CD14-positive monocyte (primary cell): ENCODE measurements at regions not wholly inside any gene's neighbourhood (a gene's known extent, or its start where the extent isn't known, plus 50 kb on each side); places are given as distances from the start of the nearest gene placed in this dataset.

Experiments used
- DNase-seq, 3 donors: peaks; one replicate each; pipeline ENCODE4 v3.0.0-alpha.2; 2011 to 2022
- H2AFZ ChIP-seq: 2 replicates; pipeline ENCODE4 v1.6.0; 2012; ENCODE audit warnings: mild to moderate bottlenecking, low read depth, low read length, inconsistent platforms; ENCODE audit not compliant: insufficient read depth, poor library complexity, severe bottlenecking
- H3K27ac ChIP-seq, 2 donors: 1 replicate in 1 of 2; 2 replicates in 1 of 2; pipeline ENCODE4 v1.5.1; 2012 to 2013; ENCODE audit warnings: low read length in 2 of 2, control low read depth in 1 of 2, inconsistent platforms in 1 of 2, low read depth in 1 of 2, mild to moderate bottlenecking in 1 of 2
- H3K27me3 ChIP-seq, 2 donors: one replicate each; pipeline versions ENCODE4 v1.6.0 to v1.6.1; 2011 to 2013; ENCODE audit warnings: low read length in 2 of 2; ENCODE audit not compliant: control insufficient read depth in 2 of 2, insufficient read depth in 2 of 2
- H3K36me3 ChIP-seq, 2 donors: replicated peaks in 1 of 2; 1 replicate in 1 of 2; 2 replicates in 1 of 2; pipeline versions ENCODE4 v1.5.1 to v1.6.1; 2012 to 2013; ENCODE audit warnings: low read length in 2 of 2, control low read depth in 1 of 2, inconsistent platforms in 1 of 2, mild to moderate bottlenecking in 1 of 2; ENCODE audit not compliant: insufficient read depth in 2 of 2, control insufficient read depth in 1 of 2
- H3K4me1 ChIP-seq, 2 donors: 1 replicate in 1 of 2; 2 replicates in 1 of 2; pipeline versions ENCODE4 v1.5.1 to v1.6.1; 2012 to 2013; ENCODE audit warnings: low read length in 2 of 2, control low read depth in 1 of 2, inconsistent platforms in 1 of 2, mild to moderate bottlenecking in 1 of 2, moderate library complexity in 1 of 2; ENCODE audit not compliant: insufficient read depth in 2 of 2, control insufficient read depth in 1 of 2
- H3K4me2 ChIP-seq: replicated peaks from 2 replicates; pipeline ENCODE3; 2012; ENCODE audit warnings: low read length, moderate library complexity, mild to moderate bottlenecking; ENCODE audit not compliant: poor library complexity, severe bottlenecking; ENCODE audit errors: extremely low read depth
- H3K4me3 ChIP-seq, 3 experiments: fragments of 200-600 bp in 1 of 3; sonication (generic) in 1 of 3; replicated peaks in 1 of 3; 1 replicate in 2 of 3; 2 replicates in 1 of 3; pipeline ENCODE4 v1.5.1; 2011 to 2013; ENCODE audit warnings: low read length in 3 of 3, mild to moderate bottlenecking in 3 of 3, control low read depth in 2 of 3, low read depth in 2 of 3, inconsistent platforms in 1 of 3, moderate library complexity in 1 of 3
- H3K79me2 ChIP-seq: 2 replicates; pipeline ENCODE4 v1.6.0; 2012; ENCODE audit warnings: mild to moderate bottlenecking, control low read depth, inconsistent platforms, low read length, moderate library complexity; ENCODE audit not compliant: insufficient read depth
- H3K9ac ChIP-seq: 2 replicates; pipeline ENCODE4 v1.6.0; 2017; ENCODE audit warnings: low read length, mild to moderate bottlenecking; ENCODE audit not compliant: insufficient read depth, poor library complexity, severe bottlenecking
- H3K9me3 ChIP-seq, 2 donors: replicated peaks in 1 of 2; 1 replicate in 1 of 2; 2 replicates in 1 of 2; pipeline versions ENCODE4 v1.5.1 to v1.6.1; 2012 to 2013; ENCODE audit warnings: low read length in 2 of 2, control low read depth in 1 of 2; ENCODE audit not compliant: control insufficient read depth in 1 of 2, insufficient read depth in 1 of 2
- H4K20me1 ChIP-seq: 2 replicates; pipeline ENCODE4 v1.6.0; 2012; ENCODE audit warnings: mild to moderate bottlenecking, low read length, control low read depth, moderate library complexity; ENCODE audit not compliant: insufficient read depth
- H3K27ac Mint-ChIP-seq, 7 donors: one replicate each; pipeline ENCODE4 v1.8.0; 2020; ENCODE audit warnings: mild to moderate bottlenecking in 7 of 7, mixed read lengths in 7 of 7, moderate library complexity in 6 of 7, inconsistent platforms in 2 of 7
- H3K27me3 Mint-ChIP-seq, 3 donors: one replicate each; pipeline ENCODE4 v1.8.0; 2021 to 2022; ENCODE audit warnings: low read depth in 3 of 3, mild to moderate bottlenecking in 3 of 3, mixed read lengths in 3 of 3, moderate library complexity in 3 of 3, inconsistent platforms in 1 of 3
- H3K36me3 Mint-ChIP-seq, 2 donors: one replicate each; pipeline ENCODE4 v1.8.0; 2020; ENCODE audit warnings: mixed read lengths in 2 of 2, inconsistent platforms in 1 of 2, mild to moderate bottlenecking in 1 of 2
- H3K4me1 Mint-ChIP-seq: one replicate; pipeline ENCODE4 v1.8.0; 2020; ENCODE audit warnings: mild to moderate bottlenecking, mixed read lengths
- H3K4me3 Mint-ChIP-seq, 2 donors: one replicate each; pipeline ENCODE4 v1.8.0; 2020; ENCODE audit warnings: mild to moderate bottlenecking in 2 of 2, mixed read lengths in 2 of 2, moderate library complexity in 1 of 2
- H3K9me3 Mint-ChIP-seq, 7 donors: one replicate each; pipeline ENCODE4 v1.8.0; 2020 to 2022; ENCODE audit warnings: mixed read lengths in 7 of 7, mild to moderate bottlenecking in 6 of 7, moderate library complexity in 6 of 7, inconsistent platforms in 2 of 7
- WGBS: methylation state at CpG from one replicate; pipeline ENCODE4 v1.1.5; 2013; ENCODE audit warnings: missing lambda C conversion rate; ENCODE audit not compliant: insufficient coverage; 5-methylcytosine and 5-hydroxymethylcytosine counted together
- intact Hi-C, 2 donors: fragments of 100-400 bp; cut with micrococcal nuclease; formaldehyde crosslinking; loops; one replicate each; pipeline versions ENCODE4 v1.15.0 to v1.15.1; 2023
- TF ChIP-seq, protein P1 (sequence below): fragments of 200-600 bp; IDR thresholded peaks from one replicate; pipeline ENCODE4 v1.8.0; 2022; ENCODE audit warnings: antibody characterized with exemption, mild to moderate bottlenecking

DNA sequence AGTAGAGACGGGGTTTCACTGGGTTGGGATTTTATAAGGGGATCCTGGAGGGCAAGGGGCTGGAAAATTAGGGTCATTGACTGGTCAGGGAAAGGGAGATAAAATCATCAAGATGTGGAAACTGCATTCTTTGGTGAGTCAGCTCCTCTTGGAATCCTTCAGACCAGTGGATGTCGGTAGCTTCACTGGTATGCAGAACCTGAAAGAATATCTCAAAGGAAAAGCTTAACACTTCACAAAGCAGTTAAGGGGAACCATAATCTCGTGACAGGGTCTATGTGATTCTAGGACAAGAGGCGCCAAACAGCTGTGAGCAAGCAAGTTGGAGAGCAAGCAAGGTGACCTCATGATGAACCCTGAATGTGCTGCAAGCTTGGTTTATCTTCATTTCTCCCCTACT lies 634.7 kb upstream of the AUTS2 start:
- no peaks in the 10 kb centered on the region for H3K4me1 Mint-ChIP-seq
- H3K4me2 ChIP-seq: no peak overlapping the region
- no peaks in the 10 kb centered on the region for H4K20me1 ChIP-seq
- intact Hi-C loops: no loop called here
- peak overlapping the region in 2 of 7 donors; percentile 26 to 49 for H3K27ac Mint-ChIP-seq
- H3K9ac ChIP-seq: no peak overlapping the region
- H3K27me3 Mint-ChIP-seq: peaks cover 0 to 1% (median 0%) of the 10 kb centered on the region in 3 donors
- H3K36me3 Mint-ChIP-seq: no peaks in the 10 kb centered on the region
- no peaks in the 10 kb centered on the region for H3K36me3 ChIP-seq
- no peaks in the 10 kb centered on the region for H3K27me3 ChIP-seq
- 100% methylated on average over 2 of the region's 4 CpGs for WGBS
- peaks cover 8 to 24% (median 20%) of the 10 kb centered on the region in 7 donors for H3K9me3 Mint-ChIP-seq
- H2AFZ ChIP-seq: no peak overlapping the region
- no peak overlapping the region for H3K4me3 Mint-ChIP-seq
- H3K79me2 ChIP-seq: no peaks in the 10 kb centered on the region
- peaks cover 9 to 17% of the 10 kb centered on the region in 2 donors for H3K9me3 ChIP-seq
- DNase-seq: no peak
- H3K4me3 ChIP-seq: no peak overlapping the region
- TF ChIP-seq, protein P1, sequence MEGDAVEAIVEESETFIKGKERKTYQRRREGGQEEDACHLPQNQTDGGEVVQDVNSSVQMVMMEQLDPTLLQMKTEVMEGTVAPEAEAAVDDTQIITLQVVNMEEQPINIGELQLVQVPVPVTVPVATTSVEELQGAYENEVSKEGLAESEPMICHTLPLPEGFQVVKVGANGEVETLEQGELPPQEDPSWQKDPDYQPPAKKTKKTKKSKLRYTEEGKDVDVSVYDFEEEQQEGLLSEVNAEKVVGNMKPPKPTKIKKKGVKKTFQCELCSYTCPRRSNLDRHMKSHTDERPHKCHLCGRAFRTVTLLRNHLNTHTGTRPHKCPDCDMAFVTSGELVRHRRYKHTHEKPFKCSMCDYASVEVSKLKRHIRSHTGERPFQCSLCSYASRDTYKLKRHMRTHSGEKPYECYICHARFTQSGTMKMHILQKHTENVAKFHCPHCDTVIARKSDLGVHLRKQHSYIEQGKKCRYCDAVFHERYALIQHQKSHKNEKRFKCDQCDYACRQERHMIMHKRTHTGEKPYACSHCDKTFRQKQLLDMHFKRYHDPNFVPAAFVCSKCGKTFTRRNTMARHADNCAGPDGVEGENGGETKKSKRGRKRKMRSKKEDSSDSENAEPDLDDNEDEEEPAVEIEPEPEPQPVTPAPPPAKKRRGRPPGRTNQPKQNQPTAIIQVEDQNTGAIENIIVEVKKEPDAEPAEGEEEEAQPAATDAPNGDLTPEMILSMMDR: no peak
- H3K4me1 ChIP-seq: no peaks in the 10 kb centered on the region
- no peak overlapping the region for H3K27ac ChIP-seq

DNA sequence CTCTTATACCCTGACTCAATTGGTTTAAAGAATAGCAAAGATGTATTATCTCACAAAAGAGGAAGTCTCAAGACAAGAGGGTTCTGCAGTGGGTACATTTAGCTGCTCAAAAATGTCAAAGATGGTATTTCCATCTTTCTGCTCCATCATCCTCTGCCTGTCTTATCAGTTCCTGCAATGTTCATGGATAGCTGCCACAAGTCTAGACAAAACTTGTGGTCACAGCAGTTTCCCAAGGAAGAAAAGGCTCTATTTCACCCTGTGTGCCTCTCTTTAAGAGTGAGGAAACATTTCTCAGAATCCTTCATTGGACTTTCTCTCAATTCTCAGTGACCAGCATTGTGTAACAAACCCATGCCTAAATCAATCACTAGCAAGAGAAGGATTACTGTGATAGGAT lies 634.2 kb upstream of the AUTS2 start:
- Histone ChIP-seq H3K27me3 (no peaks in the 10 kb centered on the region), H3K9me3 (peaks cover 14 to 22% of the 10 kb centered on the region in 2 donors), H3K9ac (no peak overlapping the region), H2AFZ (no peak overlapping the region), H3K4me3 (no peak overlapping the region), H3K4me2 (no peak overlapping the region), H3K27ac (no peak overlapping the region), H3K4me1 (no peaks in the 10 kb centered on the region), H4K20me1 (no peaks in the 10 kb centered on the region), H3K79me2 (no peaks in the 10 kb centered on the region), H3K36me3 (no peaks in the 10 kb centered on the region)
- Mint-ChIP-seq H3K36me3 (no peaks in the 10 kb centered on the region), H3K9me3 (peaks cover 7 to 26% (median 21%) of the 10 kb centered on the region in 7 donors), H3K4me3 (no peak overlapping the region), H3K27me3 (peaks cover 0 to 1% (median 0%) of the 10 kb centered on the region in 3 donors), H3K27ac (no peak overlapping the region), H3K4me1 (no peaks in the 10 kb centered on the region)
- intact Hi-C loops: no loop called here
- TF ChIP-seq, protein P1: no peak
- no peak for DNase-seq
